ENCODE measurements at regions not wholly inside any gene's neighbourhood (a gene's known extent, or its start where the extent isn't known, plus 50 kb on each side); places are given as distances from the start of the nearest gene placed in this dataset.

GRCh38 chr9:16272776-16273175 lies 597.7 kb downstream of the BNC2 start:
- Histone ChIP-seq H3K4me1 (ENCODE audit: insufficient read depth) (no peaks in the 10 kb centered on the region), H3K9me3 (no peaks in the 10 kb centered on the region), H3K27me3 (no peaks in the 10 kb centered on the region), H3K36me3 (no peaks in the 10 kb centered on the region), H3K4me3 (no peak overlapping the region), H3K27ac (peak overlapping the region in 1 of 2 donors; percentile 7)
- TF ChIP-seq EP300 (IDR thresholded peaks at IDR 0.05) (no peak), CTCF (IDR thresholded peaks at IDR 0.05) (no peak), POLR2A (IDR thresholded peaks at IDR 0.05) (no peak)
- WGBS, 3 donors, result 44 to 56% (median 54%) methylated on average over 8 of the region's 8 CpGs
- intact Hi-C loops (cut with DNase I), result no loop called here
- DNase-seq, result peak in 2 of 5 donors; percentile 39 to 68

GRCh38 chr9:16275795-16276624 lies 594.5 kb downstream of the BNC2 start:
- H3K4me1 ChIP-seq (ENCODE audit: insufficient read depth), result no peaks in the 10 kb centered on the region
- TF ChIP-seq EP300 (IDR thresholded peaks at IDR 0.05) (no peak), CTCF (IDR thresholded peaks at IDR 0.05) (no peak), POLR2A (IDR thresholded peaks at IDR 0.05) (no peak)
- intact Hi-C loops (cut with DNase I), result no loop called here
- no peaks in the 10 kb centered on the region for H3K36me3 ChIP-seq
- H3K27ac ChIP-seq, result no peak overlapping the region
- no peaks in the 10 kb centered on the region for H3K27me3 ChIP-seq
- no peak overlapping the region for H3K4me3 ChIP-seq
- WGBS, 3 donors, result 91 to 96% (median 93%) methylated on average over 15 of the region's 15 CpGs
- no peaks in the 10 kb centered on the region for H3K9me3 ChIP-seq
- peak in 1 of 5 donors; percentile 42 for DNase-seq

- TF ChIP-seq POLR2A (IDR thresholded peaks at IDR 0.05), result no peak
- TF ChIP-seq EP300 (IDR thresholded peaks at IDR 0.05), result no peak
- no peak for TF ChIP-seq CTCF (IDR thresholded peaks at IDR 0.05)
- intact Hi-C loops (cut with DNase I), result no loop called here
- 93 to 98% (median 95%) methylated on average over 8 of the region's 8 CpGs for WGBS, 3 donors
- no peak for DNase-seq
- Histone ChIP-seq H3K9me3 (no peaks in the 10 kb centered on the region), H3K27me3 (no peaks in the 10 kb centered on the region), H3K4me1 (ENCODE audit: insufficient read depth) (no peaks in the 10 kb centered on the region), H3K27ac (no peak overlapping the region), H3K36me3 (no peaks in the 10 kb centered on the region), H3K4me3 (no peak overlapping the region)
Measured at GRCh38 chr9:16276866-16277265, 593.6 kb downstream of the BNC2 start.

- Histone ChIP-seq H3K9me3 (no peaks in the 10 kb centered on the region), H3K27ac (no peak overlapping the region), H3K27me3 (no peaks in the 10 kb centered on the region), H3K4me1 (ENCODE audit: insufficient read depth) (no peaks in the 10 kb centered on the region), H3K36me3 (no peaks in the 10 kb centered on the region), H3K4me3 (no peak overlapping the region)
- WGBS, 3 donors, result 76 to 86% (median 84%) methylated on average over 8 of the region's 8 CpGs
- no peak for DNase-seq
- intact Hi-C loops (cut with DNase I), result no loop called here
- TF ChIP-seq POLR2A (IDR thresholded peaks at IDR 0.05), result no peak
- TF ChIP-seq EP300 (IDR thresholded peaks at IDR 0.05), result no peak
- no peak for TF ChIP-seq CTCF (IDR thresholded peaks at IDR 0.05)
Measured at GRCh38 chr9:16277471-16277960, 593.0 kb downstream of the BNC2 start.

All from ovary (tissue), 7 donors.